COLO829 (cell line): ENCODE measurements at regions not wholly inside any gene's neighbourhood (a gene's known extent, or its start where the extent isn't known, plus 50 kb on each side); places are given as distances from the start of the nearest gene placed in this dataset.
A peak's percentile ranks its signal among the peaks of the same experiment; 100 is the strongest.

ENCODE experiments used
- DNase-seq: peaks from one replicate; pipeline ENCODE4 v3.0.0; 2012; ENCODE audit warnings: low spot score

GRCh38 chr9:32837551-32838058, 54.3 kb downstream of the TMEM215 start:
- DNase-seq: no peak

GRCh38 chr9:32839013-32839885, 55.9 kb downstream of the TMEM215 start:
- no peak for DNase-seq

- DNase-seq: no peak
Measured at GRCh38 chr9:32841314-32841713, 58.0 kb downstream of the TMEM215 start.

GRCh38 chr9:32843295-32843694, 60.0 kb downstream of the TMEM215 start:
- DNase-seq: no peak

GRCh38 chr9:32844259-32844658, 60.9 kb downstream of the TMEM215 start:
- DNase-seq: no peak

GRCh38 chr9:32854271-32854670, 70.9 kb downstream of the TMEM215 start:
- DNase-seq: peak; percentile 42

- DNase-seq: no peak
Measured at GRCh38 chr9:32855752-32856151, 72.4 kb downstream of the TMEM215 start.

- DNase-seq: peak; percentile 85
Measured at GRCh38 chr9:32863291-32863690, 80.0 kb downstream of the TMEM215 start.

GRCh38 chr9:32864971-32865370, 81.6 kb downstream of the TMEM215 start:
- DNase-seq: no peak

- no peak for DNase-seq
Measured at GRCh38 chr9:32866273-32866672, 82.9 kb downstream of the TMEM215 start.

- DNase-seq: no peak
Measured at GRCh38 chr9:32867026-32867425, 83.7 kb downstream of the TMEM215 start.

- no peak for DNase-seq
Measured at GRCh38 chr9:32867601-32868204, 84.4 kb downstream of the TMEM215 start.

- no peak for DNase-seq
Measured at GRCh38 chr9:32869404-32869803, 86.1 kb downstream of the TMEM215 start.

GRCh38 chr9:32873131-32873530, 89.8 kb downstream of the TMEM215 start:
- DNase-seq: no peak

GRCh38 chr9:32873553-32873952, 90.2 kb downstream of the TMEM215 start:
- no peak for DNase-seq

GRCh38 chr9:32875242-32875641, 91.9 kb downstream of the TMEM215 start:
- peak; percentile 49 for DNase-seq

GRCh38 chr9:32875748-32876147, 92.4 kb downstream of the TMEM215 start:
- DNase-seq: no peak

GRCh38 chr9:32877103-32877502, 93.8 kb downstream of the TMEM215 start:
- DNase-seq: peak; percentile 97

- DNase-seq: no peak
Measured at GRCh38 chr9:32877639-32878217, 94.4 kb downstream of the TMEM215 start.

- no peak for DNase-seq
Measured at GRCh38 chr9:32879335-32879734, 96.0 kb downstream of the TMEM215 start.

- peak; percentile 60 for DNase-seq
Measured at GRCh38 chr9:32881948-32882347, 98.6 kb downstream of the TMEM215 start.

- no peak for DNase-seq
Measured at GRCh38 chr9:32882705-32883104, 99.4 kb downstream of the TMEM215 start.

- DNase-seq: no peak
Measured at GRCh38 chr9:32884482-32884881, 101.1 kb downstream of the TMEM215 start.
